ENCODE measurements at regions not wholly inside any gene's neighbourhood (a gene's known extent, or its start where the extent isn't known, plus 50 kb on each side); places are given as distances from the start of the nearest gene placed in this dataset.

- DNase-seq = no peak
Measured at GRCh38 chr11:128407962-128408361, 179.4 kb downstream of the ETS1 start.

- no peak for DNase-seq
Measured at GRCh38 chr11:128405714-128406662, 181.4 kb downstream of the ETS1 start.

GRCh38 chr11:128405112-128405511 lies 182.2 kb downstream of the ETS1 start:
- DNase-seq = no peak

- no peak for DNase-seq
Measured at GRCh38 chr11:128404437-128404836, 182.9 kb downstream of the ETS1 start.

- no peak for DNase-seq
Measured at GRCh38 chr11:128400382-128401203, 186.8 kb downstream of the ETS1 start.

GRCh38 chr11:128399251-128400121 lies 187.9 kb downstream of the ETS1 start:
- DNase-seq = no peak

GRCh38 chr11:128398517-128399250 lies 188.7 kb downstream of the ETS1 start:
- DNase-seq = no peak

GRCh38 chr11:128397362-128397761 lies 190.0 kb downstream of the ETS1 start:
- DNase-seq = no peak

- no peak for DNase-seq
Measured at GRCh38 chr11:128394431-128395089, 192.8 kb downstream of the ETS1 start.

GRCh38 chr11:128392259-128392658 lies 195.1 kb downstream of the ETS1 start:
- DNase-seq = no peak

- no peak for DNase-seq
Measured at GRCh38 chr11:128391811-128392210, 195.5 kb downstream of the ETS1 start.

- no peak for DNase-seq
Measured at GRCh38 chr11:128390246-128390645, 197.1 kb downstream of the ETS1 start.

GRCh38 chr11:128389461-128389976 lies 197.8 kb downstream of the ETS1 start:
- DNase-seq = no peak

GRCh38 chr11:128388206-128388815 lies 199.0 kb downstream of the ETS1 start:
- no peak for DNase-seq

- DNase-seq = no peak
Measured at GRCh38 chr11:128379587-128380580, 207.5 kb downstream of the ETS1 start.

GRCh38 chr11:128375961-128376360 lies 211.4 kb downstream of the ETS1 start:
- no peak for DNase-seq

- no peak for DNase-seq
Measured at GRCh38 chr11:128374026-128374425, 213.3 kb downstream of the ETS1 start.

- no peak for DNase-seq
Measured at GRCh38 chr11:128372977-128373376, 214.4 kb downstream of the ETS1 start.

- DNase-seq = no peak
Measured at GRCh38 chr11:128367573-128367972, 219.8 kb downstream of the ETS1 start.

- no peak for DNase-seq
Measured at GRCh38 chr11:128365044-128365443, 222.3 kb downstream of the ETS1 start.

All from NCI-H524 treated with DMSO at 0.1 percent for 48 hours (cell line).